Thyroid gland (tissue), 4 donors: ENCODE measurements at regions not wholly inside any gene's neighbourhood (a gene's known extent, or its start where the extent isn't known, plus 50 kb on each side); places are given as distances from the start of the nearest gene placed in this dataset.

Experiments used
- DNase-seq, 2 donors: peaks; one replicate each; pipeline ENCODE4 v3.0.0-alpha.2; 2019
- H3K27ac ChIP-seq, 3 donors: fragments of 200-600 bp; sonication (generic); 1 replicate in 2 of 3; 2 replicates in 1 of 3; pipeline ENCODE4 v1.5.1; 2016 to 2019; ENCODE audit warnings: mild to moderate bottlenecking in 1 of 3, moderate library complexity in 1 of 3
- H3K27me3 ChIP-seq: fragments of 200-600 bp; sonication (generic); one replicate; pipeline ENCODE4 v1.5.1; 2019
- H3K36me3 ChIP-seq, 2 donors: fragments of 200-600 bp; sonication (generic); one replicate each; pipeline ENCODE4 v1.5.1; 2016 to 2019
- H3K4me1 ChIP-seq, 2 donors: fragments of 200-600 bp; sonication (generic); one replicate each; pipeline ENCODE4 v1.5.1; 2017 to 2019
- H3K4me3 ChIP-seq, 3 donors: fragments of 200-600 bp; sonication (generic); replicated peaks in 1 of 3; 1 replicate in 2 of 3; 2 replicates in 1 of 3; pipeline ENCODE4 v1.5.1; 2016; ENCODE audit warnings: mild to moderate bottlenecking in 1 of 3
- H3K9me3 ChIP-seq: fragments of 200-600 bp; sonication (generic); one replicate; pipeline ENCODE4 v1.5.1; 2017
- CTCF ChIP-seq, 6 experiments: fragments of 200-600 bp in 3 of 6; fragments of 450-650 bp in 3 of 6; sonication (generic) in 3 of 6; IDR thresholded peaks; one replicate each; pipeline ENCODE4 v1.5.1; 2016 to 2019; ENCODE audit warnings: antibody characterized with exemption in 6 of 6, mild to moderate bottlenecking in 2 of 6, inconsistent platforms in 1 of 6, moderate library complexity in 1 of 6
- POLR2A ChIP-seq, 2 donors: fragments of 450-650 bp; IDR thresholded peaks; one replicate each; pipeline ENCODE4 v1.6.1; 2017; ENCODE audit warnings: antibody characterized with exemption in 2 of 2, mild to moderate bottlenecking in 2 of 2, moderate library complexity in 1 of 2
- WGBS, 2 donors: methylation state at CpG; one replicate each; pipeline ENCODE4 v1.1.5; 2017; 5-methylcytosine and 5-hydroxymethylcytosine counted together
- intact Hi-C: fragments of 100-400 bp; cut with DNase I; formaldehyde crosslinking; loops from one replicate; pipeline ENCODE4 v1.15.1; 2023

GRCh38 chr6:21953831-21954801 lies 342.7 kb downstream of the PRL start:
- H3K36me3 ChIP-seq, result no peaks in the 10 kb centered on the region
- intact Hi-C loops, result no loop called here
- H3K4me3 ChIP-seq, result no peak overlapping the region
- H3K27me3 ChIP-seq, result no peaks in the 10 kb centered on the region
- H3K4me1 ChIP-seq, result peaks cover 22 to 42% of the 10 kb centered on the region in 2 donors
- 77 to 80% methylated on average over 10 of the region's 10 CpGs for WGBS, 2 donors
- no peak overlapping the region for H3K27ac ChIP-seq
- DNase-seq, result no peak
- TF ChIP-seq CTCF (IDR thresholded peaks at IDR 0.05), result no peak
- no peak for TF ChIP-seq POLR2A (IDR thresholded peaks at IDR 0.05)
- no peaks in the 10 kb centered on the region for H3K9me3 ChIP-seq

GRCh38 chr6:21955053-21955595 lies 341.7 kb downstream of the PRL start:
- Histone ChIP-seq H3K9me3 (no peaks in the 10 kb centered on the region), H3K27ac (no peak overlapping the region), H3K4me3 (no peak overlapping the region), H3K27me3 (no peaks in the 10 kb centered on the region), H3K4me1 (peaks cover 17 to 34% of the 10 kb centered on the region in 2 donors), H3K36me3 (no peaks in the 10 kb centered on the region)
- intact Hi-C loops, result no loop called here
- 89 to 90% methylated on average over 3 of the region's 3 CpGs for WGBS, 2 donors
- TF ChIP-seq POLR2A (IDR thresholded peaks at IDR 0.05), result no peak
- no peak for TF ChIP-seq CTCF (IDR thresholded peaks at IDR 0.05)
- DNase-seq, result no peak

GRCh38 chr6:21955951-21956350 lies 340.9 kb downstream of the PRL start:
- no peak for TF ChIP-seq CTCF (IDR thresholded peaks at IDR 0.05)
- no peak for TF ChIP-seq POLR2A (IDR thresholded peaks at IDR 0.05)
- H3K4me1 ChIP-seq, result peaks cover 10 to 26% of the 10 kb centered on the region in 2 donors
- no peaks in the 10 kb centered on the region for H3K36me3 ChIP-seq
- WGBS, 2 donors, result 92 to 93% methylated on average over 8 of the region's 8 CpGs
- no peaks in the 10 kb centered on the region for H3K9me3 ChIP-seq
- no peak overlapping the region for H3K27ac ChIP-seq
- DNase-seq, result no peak
- intact Hi-C loops, result no loop called here
- no peaks in the 10 kb centered on the region for H3K27me3 ChIP-seq
- no peak overlapping the region for H3K4me3 ChIP-seq

GRCh38 chr6:21958428-21958827 lies 338.4 kb downstream of the PRL start:
- H3K4me1 ChIP-seq, result peaks cover 0 to 10% of the 10 kb centered on the region in 2 donors
- intact Hi-C loops, result no loop called here
- WGBS, 2 donors, result 90 to 92% methylated on average over 2 of the region's 2 CpGs

More at GRCh38 chr6:21958428-21958827, 338.4 kb downstream of the PRL start:
- no peak for DNase-seq
- Histone ChIP-seq H3K27me3 (no peaks in the 10 kb centered on the region), H3K4me3 (no peak overlapping the region), H3K36me3 (no peaks in the 10 kb centered on the region), H3K9me3 (no peaks in the 10 kb centered on the region), H3K27ac (no peak overlapping the region)
- TF ChIP-seq POLR2A (IDR thresholded peaks at IDR 0.05) (no peak), CTCF (IDR thresholded peaks at IDR 0.05) (no peak)
